A549 (cell line): ENCODE measurements at regions not wholly inside any gene's neighbourhood (a gene's known extent, or its start where the extent isn't known, plus 50 kb on each side); places are given as distances from the start of the nearest gene placed in this dataset.

Experiments used
- ATAC-seq, 2 experiments: fragments of 200-7000 bp in 1 of 2; fragments of >200 bp in 1 of 2; cut with Nextera tagmentation in 1 of 2; cut with Tn5 transposase in 1 of 2; 3 replicates each; pipeline versions ENCODE4 v1.8.0 to v1.9.1; 2018 to 2020; ENCODE audit warnings: mild to moderate bottlenecking in 1 of 2, moderate library complexity in 1 of 2
- CTCF ChIA-PET: fragments of 300-600 bp; sonication (Branson Sonifier 250); formaldehyde crosslinking; extraction: SDS; loops from one replicate; lab custom pipeline; 2021; ENCODE audit warnings: antibody characterized with exemption, inconsistent platforms; lab: Yijun Ruan, JAX
- POLR2A ChIA-PET: fragments of 350-600 bp; formaldehyde crosslinking; extraction: SDS; loops from one replicate; lab custom pipeline; 2021; ENCODE audit warnings: antibody characterized with exemption, inconsistent platforms; lab: Yijun Ruan, JAX
- DNase-seq, 2 experiments: peaks; one replicate each; pipeline versions ENCODE4 v3.0.0 to v3.0.0-alpha.2; 2011 to 2016; ENCODE audit warnings: low read depth in 1 of 2, low spot score in 1 of 2
- FAIRE-seq: peaks from 2 replicates; lab custom pipeline; 2011; peaks lifted over from hg19 to GRCh38; lab: Jason Lieb, UNC
- H3K27ac ChIP-seq, 2 experiments: fragments of >200 bp; sonication (Bioruptor Twin); formaldehyde crosslinking; 3 replicates each; pipeline ENCODE4 v1.5.1; 2016 to 2017
- H3K4me1 ChIP-seq: fragments of >200 bp; sonication (Bioruptor Twin); formaldehyde crosslinking; 3 replicates; pipeline ENCODE4 v1.6.1; 2016
- H3K4me2 ChIP-seq: fragments of >200 bp; sonication (Bioruptor Twin); formaldehyde crosslinking; 3 replicates; pipeline ENCODE4 v1.6.1; 2016
- H3K4me3 ChIP-seq: fragments of >200 bp; sonication (Bioruptor Twin); formaldehyde crosslinking; 3 replicates; pipeline ENCODE4 v1.5.1; 2016
- H3K9me3 ChIP-seq: fragments of >200 bp; sonication (Bioruptor Twin); formaldehyde crosslinking; 3 replicates; pipeline ENCODE4 v1.6.1; 2016
- CBX2 ChIP-seq: fragments of 200-600 bp; sonication (generic); IDR thresholded peaks from 2 replicates; pipeline ENCODE4 v1.6.1; 2016; ENCODE audit warnings: low read depth, mild to moderate bottlenecking, borderline replicate concordance
- CBX8 ChIP-seq: fragments of 200-600 bp; sonication (generic); IDR thresholded peaks from 2 replicates; pipeline ENCODE4 v1.6.1; 2016
- CHD2 ChIP-seq: fragments of 150-350 bp; IDR thresholded peaks from 2 replicates; pipeline ENCODE4 v1.6.1; 2014; ENCODE audit warnings: low read length; ENCODE audit not compliant: partially characterized antibody
- EHF ChIP-seq: fragments of 250-450 bp; sonication (Bioruptor Pico); IDR thresholded peaks from 2 replicates; pipeline ENCODE4 v1.5.0; 2020; ENCODE audit warnings: mild to moderate bottlenecking
- ESRRA ChIP-seq: fragments of 150-350 bp; IDR thresholded peaks from 2 replicates; pipeline ENCODE4 v1.6.1; 2014; ENCODE audit warnings: mild to moderate bottlenecking, low read length, borderline replicate concordance
- FOSL2 ChIP-seq, 2 experiments: fragments of 450-650 bp in 1 of 2; fragments of >200 bp in 1 of 2; sonication (Bioruptor Twin) in 1 of 2; formaldehyde crosslinking; IDR thresholded peaks; 2 replicates each; pipeline versions ENCODE4 v1.5.0 to v1.6.1; 2016 to 2020; ENCODE audit warnings: mild to moderate bottlenecking in 1 of 2, moderate library complexity in 1 of 2
- JUN ChIP-seq, 2 experiments: fragments of >200 bp; sonication (Bioruptor Twin); formaldehyde crosslinking; IDR thresholded peaks; 2 replicates in 1 of 2; 3 replicates in 1 of 2; pipeline ENCODE4 v1.6.1; 2016 to 2017
- JUNB ChIP-seq: fragments of >200 bp; sonication (Bioruptor Twin); formaldehyde crosslinking; IDR thresholded peaks from 2 replicates; pipeline ENCODE4 v1.6.1; 2016
- KDM5A ChIP-seq: fragments of 200-600 bp; sonication (generic); IDR thresholded peaks from 2 replicates; pipeline ENCODE4 v1.6.1; 2016; ENCODE audit warnings: antibody characterized with exemption, mild to moderate bottlenecking
- MAFK ChIP-seq: fragments of 450-650 bp; IDR thresholded peaks from 2 replicates; pipeline ENCODE4 v1.6.1; 2014; ENCODE audit not compliant: partially characterized antibody
- MAZ ChIP-seq: fragments of 150-350 bp; IDR thresholded peaks from 2 replicates; pipeline ENCODE4 v1.6.1; 2014; ENCODE audit warnings: antibody characterized with exemption, low read depth, low read length, borderline replicate concordance
- POLR2A ChIP-seq: IDR thresholded peaks from 2 replicates; pipeline ENCODE4 v1.6.1; 2012; ENCODE audit warnings: mild to moderate bottlenecking, low read length
- POLR2AphosphoS2 ChIP-seq: conservative IDR thresholded peaks from 2 replicates; pipeline ENCODE4 v1.6.1; 2012; ENCODE audit warnings: low read length, improper control_type of control experiment, inconsistent platforms
- RARB ChIP-seq: fragments of 250-450 bp; sonication (Bioruptor Pico); IDR thresholded peaks from 2 replicates; pipeline ENCODE4 v1.8.0; 2021; ENCODE audit warnings: mild to moderate bottlenecking, moderate library complexity
- ZNF302 ChIP-seq: fragments of 250-450 bp; sonication (Bioruptor Pico); IDR thresholded peaks from 2 replicates; pipeline ENCODE4 v1.9.0; 2021; ENCODE audit warnings: inconsistent platforms, mild to moderate bottlenecking, moderate library complexity
- WGBS: methylation state at CpG from one replicate; pipeline ENCODE4 v1.1.6; 2017; ENCODE audit errors: missing lambda C conversion rate; 5-methylcytosine and 5-hydroxymethylcytosine counted together
- TF ChIP-seq, protein P1 (sequence below): fragments of 200-600 bp; sonication (generic); IDR thresholded peaks from 2 replicates; pipeline ENCODE4 v1.6.1; 2016; ENCODE audit warnings: antibody characterized with exemption, mild to moderate bottlenecking, moderate library complexity
- TF ChIP-seq, protein P2 (sequence below): IDR thresholded peaks from 2 replicates; pipeline ENCODE4 v1.6.1; 2012
- TF ChIP-seq, protein P3 (sequence below): fragments of 250-450 bp; sonication (Bioruptor Pico); IDR thresholded peaks from 2 replicates; pipeline ENCODE4 v1.5.0; 2021; ENCODE audit warnings: mild to moderate bottlenecking, moderate library complexity, borderline replicate concordance
- TF ChIP-seq, protein P4 (sequence below): fragments of 150-350 bp; IDR thresholded peaks from 2 replicates; pipeline ENCODE4 v1.6.1; 2014; ENCODE audit warnings: low read depth, mild to moderate bottlenecking, low read length
- TF ChIP-seq, protein P5 (sequence below): fragments of >200 bp; sonication (Bioruptor Twin); formaldehyde crosslinking; IDR thresholded peaks from 3 replicates; pipeline ENCODE4 v1.5.1; 2016

DNA sequence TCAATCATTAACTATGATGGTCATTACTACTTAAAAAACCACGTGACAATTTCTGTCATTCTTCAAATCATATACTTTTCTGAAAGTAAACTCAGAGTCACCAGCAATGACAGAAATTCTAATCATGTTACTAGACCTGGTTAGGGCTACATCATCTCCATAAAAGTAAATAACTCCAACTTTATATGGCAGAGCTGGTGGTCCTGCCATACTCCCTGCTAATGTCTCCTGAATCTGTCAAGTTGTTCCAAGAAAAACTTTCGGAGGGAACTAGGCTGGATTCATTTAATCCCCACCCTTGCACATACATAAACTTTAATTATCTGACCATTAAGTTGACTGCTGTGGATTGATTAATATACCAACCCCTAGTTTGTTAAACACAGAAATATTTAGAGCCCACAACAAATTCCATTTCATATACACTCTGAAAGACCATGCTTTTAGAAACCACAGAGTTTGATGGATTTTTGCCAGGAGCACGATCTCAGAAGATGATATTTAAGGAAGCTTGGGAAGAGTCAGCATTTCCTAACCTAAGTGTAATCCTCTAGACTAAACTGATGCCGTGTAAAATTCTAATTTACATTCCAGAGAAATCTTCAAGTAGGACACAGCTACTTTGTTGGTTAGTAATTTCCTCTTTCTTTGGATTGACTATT lies 577.0 kb downstream of the FAT4 start:
- ChIA-PET POLR2A (no interaction called here), CTCF (no interaction called here)
- 21% methylated on average over 4 of the region's 4 CpGs for WGBS
- Histone ChIP-seq H3K27ac (no peak overlapping the region), H3K9me3 (no peaks in the 10 kb centered on the region), H3K4me2 (no peak overlapping the region), H3K4me1 (no peaks in the 10 kb centered on the region), H3K4me3 (no peak overlapping the region)
- ATAC-seq = no peak
- TF ChIP-seq JUNB (no peak), JUN (IDR thresholded peaks at IDR 0.05) (no peak), MAZ (no peak), ESRRA (no peak), EHF (CRISPR knock-in tag) (no peak), FOSL2 (IDR thresholded peaks at IDR 0.05) (no peak), FOSL2 (CRISPR knock-in tag; IDR thresholded peaks at IDR 0.05) (no peak), KDM5A (no peak), POLR2A (no peak), RARB (CRISPR knock-in tag) (no peak), CHD2 (no peak), CBX2 (no peak), MAFK (no peak), POLR2AphosphoS2 (no peak), ZNF302 (CRISPR knock-in tag) (no peak)
- TF ChIP-seq, protein P1, sequence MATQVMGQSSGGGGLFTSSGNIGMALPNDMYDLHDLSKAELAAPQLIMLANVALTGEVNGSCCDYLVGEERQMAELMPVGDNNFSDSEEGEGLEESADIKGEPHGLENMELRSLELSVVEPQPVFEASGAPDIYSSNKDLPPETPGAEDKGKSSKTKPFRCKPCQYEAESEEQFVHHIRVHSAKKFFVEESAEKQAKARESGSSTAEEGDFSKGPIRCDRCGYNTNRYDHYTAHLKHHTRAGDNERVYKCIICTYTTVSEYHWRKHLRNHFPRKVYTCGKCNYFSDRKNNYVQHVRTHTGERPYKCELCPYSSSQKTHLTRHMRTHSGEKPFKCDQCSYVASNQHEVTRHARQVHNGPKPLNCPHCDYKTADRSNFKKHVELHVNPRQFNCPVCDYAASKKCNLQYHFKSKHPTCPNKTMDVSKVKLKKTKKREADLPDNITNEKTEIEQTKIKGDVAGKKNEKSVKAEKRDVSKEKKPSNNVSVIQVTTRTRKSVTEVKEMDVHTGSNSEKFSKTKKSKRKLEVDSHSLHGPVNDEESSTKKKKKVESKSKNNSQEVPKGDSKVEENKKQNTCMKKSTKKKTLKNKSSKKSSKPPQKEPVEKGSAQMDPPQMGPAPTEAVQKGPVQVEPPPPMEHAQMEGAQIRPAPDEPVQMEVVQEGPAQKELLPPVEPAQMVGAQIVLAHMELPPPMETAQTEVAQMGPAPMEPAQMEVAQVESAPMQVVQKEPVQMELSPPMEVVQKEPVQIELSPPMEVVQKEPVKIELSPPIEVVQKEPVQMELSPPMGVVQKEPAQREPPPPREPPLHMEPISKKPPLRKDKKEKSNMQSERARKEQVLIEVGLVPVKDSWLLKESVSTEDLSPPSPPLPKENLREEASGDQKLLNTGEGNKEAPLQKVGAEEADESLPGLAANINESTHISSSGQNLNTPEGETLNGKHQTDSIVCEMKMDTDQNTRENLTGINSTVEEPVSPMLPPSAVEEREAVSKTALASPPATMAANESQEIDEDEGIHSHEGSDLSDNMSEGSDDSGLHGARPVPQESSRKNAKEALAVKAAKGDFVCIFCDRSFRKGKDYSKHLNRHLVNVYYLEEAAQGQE = no peak
- TF ChIP-seq, protein P2, sequence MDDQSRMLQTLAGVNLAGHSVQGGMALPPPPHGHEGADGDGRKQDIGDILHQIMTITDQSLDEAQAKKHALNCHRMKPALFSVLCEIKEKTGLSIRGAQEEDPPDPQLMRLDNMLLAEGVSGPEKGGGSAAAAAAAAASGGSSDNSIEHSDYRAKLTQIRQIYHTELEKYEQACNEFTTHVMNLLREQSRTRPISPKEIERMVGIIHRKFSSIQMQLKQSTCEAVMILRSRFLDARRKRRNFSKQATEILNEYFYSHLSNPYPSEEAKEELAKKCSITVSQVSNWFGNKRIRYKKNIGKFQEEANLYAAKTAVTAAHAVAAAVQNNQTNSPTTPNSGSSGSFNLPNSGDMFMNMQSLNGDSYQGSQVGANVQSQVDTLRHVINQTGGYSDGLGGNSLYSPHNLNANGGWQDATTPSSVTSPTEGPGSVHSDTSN = no peak
- TF ChIP-seq, protein P3, sequence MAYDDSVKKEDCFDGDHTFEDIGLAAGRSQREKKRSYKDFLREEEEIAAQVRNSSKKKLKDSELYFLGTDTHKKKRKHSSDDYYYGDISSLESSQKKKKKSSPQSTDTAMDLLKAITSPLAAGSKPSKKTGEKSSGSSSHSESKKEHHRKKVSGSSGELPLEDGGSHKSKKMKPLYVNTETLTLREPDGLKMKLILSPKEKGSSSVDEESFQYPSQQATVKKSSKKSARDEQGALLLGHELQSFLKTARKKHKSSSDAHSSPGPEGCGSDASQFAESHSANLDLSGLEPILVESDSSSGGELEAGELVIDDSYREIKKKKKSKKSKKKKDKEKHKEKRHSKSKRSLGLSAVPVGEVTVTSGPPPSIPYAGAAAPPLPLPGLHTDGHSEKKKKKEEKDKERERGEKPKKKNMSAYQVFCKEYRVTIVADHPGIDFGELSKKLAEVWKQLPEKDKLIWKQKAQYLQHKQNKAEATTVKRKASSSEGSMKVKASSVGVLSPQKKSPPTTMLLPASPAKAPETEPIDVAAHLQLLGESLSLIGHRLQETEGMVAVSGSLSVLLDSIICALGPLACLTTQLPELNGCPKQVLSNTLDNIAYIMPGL (CRISPR knock-in tag) = no peak
- TF ChIP-seq, protein P4, sequence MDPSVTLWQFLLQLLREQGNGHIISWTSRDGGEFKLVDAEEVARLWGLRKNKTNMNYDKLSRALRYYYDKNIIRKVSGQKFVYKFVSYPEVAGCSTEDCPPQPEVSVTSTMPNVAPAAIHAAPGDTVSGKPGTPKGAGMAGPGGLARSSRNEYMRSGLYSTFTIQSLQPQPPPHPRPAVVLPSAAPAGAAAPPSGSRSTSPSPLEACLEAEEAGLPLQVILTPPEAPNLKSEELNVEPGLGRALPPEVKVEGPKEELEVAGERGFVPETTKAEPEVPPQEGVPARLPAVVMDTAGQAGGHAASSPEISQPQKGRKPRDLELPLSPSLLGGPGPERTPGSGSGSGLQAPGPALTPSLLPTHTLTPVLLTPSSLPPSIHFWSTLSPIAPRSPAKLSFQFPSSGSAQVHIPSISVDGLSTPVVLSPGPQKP = no peak
- no peak for FAIRE-seq
- DNase-seq = no peak

DNA sequence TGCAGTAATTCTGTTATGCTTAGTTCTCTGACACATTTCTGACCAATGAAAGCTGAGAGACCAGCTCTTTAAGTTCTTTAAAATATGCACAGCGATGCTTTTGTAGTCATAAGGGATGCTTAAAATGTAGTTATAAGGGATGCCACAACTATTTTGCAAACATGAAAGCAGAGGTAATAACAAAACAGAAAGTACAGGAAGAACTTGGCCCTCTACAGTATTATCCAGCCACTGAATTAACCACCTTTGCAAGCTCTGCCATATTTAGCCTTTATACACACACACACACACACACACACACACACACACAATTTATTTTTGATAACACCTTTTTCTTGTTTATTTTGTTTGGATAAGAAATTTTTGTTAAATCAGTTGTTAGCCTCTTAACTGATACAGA lies 590.0 kb downstream of the FAT4 start:
- CTCF ChIA-PET = no interaction called here

More for the DNA sequence above, 590.0 kb downstream of the FAT4 start:
- DNase-seq (no peak), FAIRE-seq (no peak), ATAC-seq (no peak)
- Histone ChIP-seq H3K9me3 (no peaks in the 10 kb centered on the region), H3K4me3 (no peak overlapping the region), H3K27ac (no peak overlapping the region), H3K4me1 (no peaks in the 10 kb centered on the region)
- WGBS = 26% methylated on average over 1 of the region's 1 CpG
- POLR2A ChIA-PET = no interaction called here
- TF ChIP-seq, protein P5, sequence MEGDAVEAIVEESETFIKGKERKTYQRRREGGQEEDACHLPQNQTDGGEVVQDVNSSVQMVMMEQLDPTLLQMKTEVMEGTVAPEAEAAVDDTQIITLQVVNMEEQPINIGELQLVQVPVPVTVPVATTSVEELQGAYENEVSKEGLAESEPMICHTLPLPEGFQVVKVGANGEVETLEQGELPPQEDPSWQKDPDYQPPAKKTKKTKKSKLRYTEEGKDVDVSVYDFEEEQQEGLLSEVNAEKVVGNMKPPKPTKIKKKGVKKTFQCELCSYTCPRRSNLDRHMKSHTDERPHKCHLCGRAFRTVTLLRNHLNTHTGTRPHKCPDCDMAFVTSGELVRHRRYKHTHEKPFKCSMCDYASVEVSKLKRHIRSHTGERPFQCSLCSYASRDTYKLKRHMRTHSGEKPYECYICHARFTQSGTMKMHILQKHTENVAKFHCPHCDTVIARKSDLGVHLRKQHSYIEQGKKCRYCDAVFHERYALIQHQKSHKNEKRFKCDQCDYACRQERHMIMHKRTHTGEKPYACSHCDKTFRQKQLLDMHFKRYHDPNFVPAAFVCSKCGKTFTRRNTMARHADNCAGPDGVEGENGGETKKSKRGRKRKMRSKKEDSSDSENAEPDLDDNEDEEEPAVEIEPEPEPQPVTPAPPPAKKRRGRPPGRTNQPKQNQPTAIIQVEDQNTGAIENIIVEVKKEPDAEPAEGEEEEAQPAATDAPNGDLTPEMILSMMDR = no peak
- TF ChIP-seq, protein P1 = no peak
- no peak for TF ChIP-seq EHF (CRISPR knock-in tag)
- TF ChIP-seq CBX8 = no peak
- TF ChIP-seq, all 56 proteins: peak for 0
- H3K4me2 ChIP-seq = no peak overlapping the region
